ENCODE measurements at regions not wholly inside any gene's neighbourhood (a gene's known extent, or its start where the extent isn't known, plus 50 kb on each side); places are given as distances from the start of the nearest gene placed in this dataset.

DNA sequence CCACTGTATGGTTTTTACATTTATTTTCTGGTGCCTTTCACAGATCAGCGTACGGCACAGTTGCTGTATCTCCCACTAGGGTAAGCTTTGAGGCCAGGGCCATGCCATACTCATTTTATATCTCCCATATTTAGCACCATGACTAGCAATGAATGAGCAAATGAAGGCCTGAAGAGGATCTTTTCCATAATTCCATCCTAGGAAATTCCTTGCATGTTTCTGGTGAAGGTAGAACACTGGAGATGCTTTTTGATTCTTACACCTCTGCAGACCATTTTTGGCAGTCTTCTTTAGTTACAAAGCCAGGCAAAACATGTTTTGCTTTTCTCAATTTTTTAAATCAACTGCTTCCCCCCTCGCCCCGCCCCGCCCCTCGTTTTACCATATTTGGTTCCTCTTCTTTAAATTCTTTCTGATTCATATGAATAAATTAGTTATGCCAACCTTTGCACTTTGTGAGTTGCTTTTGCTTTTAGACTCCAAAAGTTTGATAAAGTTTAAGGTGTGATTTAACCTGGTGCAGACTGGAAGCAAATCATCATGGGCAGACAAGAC lies 78.9 kb upstream of the AK4 start:
- Histone ChIP-seq H3K9ac (ENCODE audit: insufficient read depth, low read length, poor library complexity, severe bottlenecking) (peak overlapping the region; percentile 92), H3K79me2 (ENCODE audit: insufficient read depth, low read length) (peaks cover 36% of the 10 kb centered on the region), H3K4me2 (replicated peaks; ENCODE audit: extremely low read depth, low read length, poor library complexity, severe bottlenecking) (peak overlapping the region; percentile 92), H4K20me1 (ENCODE audit: insufficient read depth, low read length) (peaks cover 22% of the 10 kb centered on the region), H3K9me3 (replicated peaks in 1 of 2; ENCODE audit: control insufficient read depth in 1 of 2, insufficient read depth in 1 of 2, low read length in 2 of 2) (no peaks in the 10 kb centered on the region), H3K4me3 (replicated peaks in 1 of 3; ENCODE audit: low read depth in 2 of 3, low read length in 3 of 3) (peak overlapping the region; percentile 75 to 99 (median 97)), H3K4me1 (ENCODE audit: control insufficient read depth in 1 of 2, insufficient read depth in 2 of 2, low read length in 2 of 2) (peaks cover 27 to 40% of the 10 kb centered on the region in 2 donors), H3K27ac (ENCODE audit: low read depth in 1 of 2, low read length in 2 of 2) (peak overlapping the region; percentile 93 to 99), H3K36me3 (replicated peaks in 1 of 2; ENCODE audit: control insufficient read depth in 1 of 2, insufficient read depth in 2 of 2, low read length in 2 of 2) (no peaks in the 10 kb centered on the region), H3K27me3 (ENCODE audit: control insufficient read depth in 2 of 2, insufficient read depth in 2 of 2, low read length in 2 of 2) (no peaks in the 10 kb centered on the region), H2AFZ (ENCODE audit: insufficient read depth, low read depth, low read length, poor library complexity, severe bottlenecking) (peak overlapping the region; percentile 83)
- H3K27ac Mint-ChIP-seq = peak overlapping the region; percentile 95 to 98 (median 98)
- H3K27me3 Mint-ChIP-seq (ENCODE audit: low read depth in 3 of 3) = peaks cover 0 to 2% (median 0%) of the 10 kb centered on the region in 3 donors
- no peaks in the 10 kb centered on the region for H3K9me3 Mint-ChIP-seq
- peaks cover 3 to 9% of the 10 kb centered on the region in 2 donors for H3K36me3 Mint-ChIP-seq
- H3K4me1 Mint-ChIP-seq = peaks cover 36% of the 10 kb centered on the region
- TF ChIP-seq, protein P1, sequence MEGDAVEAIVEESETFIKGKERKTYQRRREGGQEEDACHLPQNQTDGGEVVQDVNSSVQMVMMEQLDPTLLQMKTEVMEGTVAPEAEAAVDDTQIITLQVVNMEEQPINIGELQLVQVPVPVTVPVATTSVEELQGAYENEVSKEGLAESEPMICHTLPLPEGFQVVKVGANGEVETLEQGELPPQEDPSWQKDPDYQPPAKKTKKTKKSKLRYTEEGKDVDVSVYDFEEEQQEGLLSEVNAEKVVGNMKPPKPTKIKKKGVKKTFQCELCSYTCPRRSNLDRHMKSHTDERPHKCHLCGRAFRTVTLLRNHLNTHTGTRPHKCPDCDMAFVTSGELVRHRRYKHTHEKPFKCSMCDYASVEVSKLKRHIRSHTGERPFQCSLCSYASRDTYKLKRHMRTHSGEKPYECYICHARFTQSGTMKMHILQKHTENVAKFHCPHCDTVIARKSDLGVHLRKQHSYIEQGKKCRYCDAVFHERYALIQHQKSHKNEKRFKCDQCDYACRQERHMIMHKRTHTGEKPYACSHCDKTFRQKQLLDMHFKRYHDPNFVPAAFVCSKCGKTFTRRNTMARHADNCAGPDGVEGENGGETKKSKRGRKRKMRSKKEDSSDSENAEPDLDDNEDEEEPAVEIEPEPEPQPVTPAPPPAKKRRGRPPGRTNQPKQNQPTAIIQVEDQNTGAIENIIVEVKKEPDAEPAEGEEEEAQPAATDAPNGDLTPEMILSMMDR (IDR thresholded peaks at IDR 0.05) = no peak
- DNase-seq = peak; percentile 41 to 50 (median 49)
- intact Hi-C loops (cut with micrococcal nuclease) = loop anchor here (5.0 to 10.0 kb wide), 2 partner anchors 98 to 356 kb away; partner anchors contain the start of genes LEPR (in 1 of the 2) and LEPROT (in 1 of the 2)
- peak overlapping the region; percentile 90 to 93 for H3K4me3 Mint-ChIP-seq
- no CpG with 5 or more reads among the region's 6 CpGs for WGBS (ENCODE audit: insufficient coverage)

DNA sequence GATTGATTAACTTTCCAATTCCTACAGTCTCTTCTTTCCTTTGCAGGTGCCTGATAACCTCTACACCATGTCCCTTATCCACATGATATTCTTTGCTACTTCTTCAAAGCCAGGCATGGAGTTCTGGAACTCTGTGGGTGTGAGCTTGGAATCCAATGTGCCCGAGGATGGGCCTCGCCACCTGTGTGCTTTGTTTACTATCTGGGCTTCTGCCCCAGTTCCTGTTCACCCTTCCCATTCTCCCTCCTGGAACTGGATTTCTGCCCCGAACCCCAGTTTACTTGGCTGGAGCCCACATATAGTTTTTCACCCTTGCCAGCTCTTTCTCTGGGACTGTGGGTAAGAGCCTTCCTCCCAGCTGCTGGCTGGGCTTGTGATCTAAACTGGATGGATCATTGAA lies 75.2 kb upstream of the AK4 start:
- 88% methylated on average over 2 of the region's 3 CpGs for WGBS (ENCODE audit: insufficient coverage)
- Histone ChIP-seq H3K9ac (ENCODE audit: insufficient read depth, low read length, poor library complexity, severe bottlenecking) (no peak overlapping the region), H3K36me3 (replicated peaks in 1 of 2; ENCODE audit: control insufficient read depth in 1 of 2, insufficient read depth in 2 of 2, low read length in 2 of 2) (no peaks in the 10 kb centered on the region), H3K4me2 (replicated peaks; ENCODE audit: extremely low read depth, low read length, poor library complexity, severe bottlenecking) (no peak overlapping the region), H3K4me3 (replicated peaks in 1 of 3; ENCODE audit: low read depth in 2 of 3, low read length in 3 of 3) (no peak overlapping the region), H3K27me3 (ENCODE audit: control insufficient read depth in 2 of 2, insufficient read depth in 2 of 2, low read length in 2 of 2) (no peaks in the 10 kb centered on the region), H3K79me2 (ENCODE audit: insufficient read depth, low read length) (peaks cover 5% of the 10 kb centered on the region), H3K27ac (ENCODE audit: low read depth in 1 of 2, low read length in 2 of 2) (no peak overlapping the region), H3K9me3 (replicated peaks in 1 of 2; ENCODE audit: control insufficient read depth in 1 of 2, insufficient read depth in 1 of 2, low read length in 2 of 2) (no peaks in the 10 kb centered on the region), H4K20me1 (ENCODE audit: insufficient read depth, low read length) (no peaks in the 10 kb centered on the region), H3K4me1 (ENCODE audit: control insufficient read depth in 1 of 2, insufficient read depth in 2 of 2, low read length in 2 of 2) (peaks cover 10 to 17% of the 10 kb centered on the region in 2 donors), H2AFZ (ENCODE audit: insufficient read depth, low read depth, low read length, poor library complexity, severe bottlenecking) (no peak overlapping the region)
- peaks cover 28% of the 10 kb centered on the region for H3K4me1 Mint-ChIP-seq
- DNase-seq = no peak
- no peaks in the 10 kb centered on the region for H3K9me3 Mint-ChIP-seq
- H3K36me3 Mint-ChIP-seq = no peaks in the 10 kb centered on the region
- H3K27me3 Mint-ChIP-seq (ENCODE audit: low read depth in 3 of 3) = peaks cover 0 to 2% (median 0%) of the 10 kb centered on the region in 3 donors
- intact Hi-C loops (cut with micrococcal nuclease) = no loop called here
- H3K4me3 Mint-ChIP-seq = no peak overlapping the region
- TF ChIP-seq, protein P1 (IDR thresholded peaks at IDR 0.05) = no peak
- no peak overlapping the region for H3K27ac Mint-ChIP-seq
